Activated T-helper 1 cell treated with anti-CD3 and anti-CD28 coated beads, Interleukin-12 subunit alpha, Interleukin-12 subunit beta, Interleukin-2, Interleukin-4 antibody, amounts not matched to agents 30 ng/mL and 10 ng/mL and 1 ng/mL, durations not matched to agents 14 hours and 24 hours and 36 hours (primary cell): ENCODE measurements at regions not wholly inside any gene's neighbourhood (a gene's known extent, or its start where the extent isn't known, plus 50 kb on each side); places are given as distances from the start of the nearest gene placed in this dataset.

ENCODE experiments used
- DNase-seq: peaks from one replicate; pipeline ENCODE4 v3.0.0; 2021; ENCODE audit warnings: low spot score
- H3K27ac Mint-ChIP-seq: one replicate; pipeline ENCODE4 v1.8.0; 2021; ENCODE audit warnings: mild to moderate bottlenecking, mixed read lengths
- H3K27me3 Mint-ChIP-seq: one replicate; pipeline ENCODE4 v1.8.0; 2022; ENCODE audit warnings: mild to moderate bottlenecking, moderate library complexity, mixed read lengths; ENCODE audit not compliant: insufficient read depth
- H3K36me3 Mint-ChIP-seq: one replicate; pipeline ENCODE4 v1.8.0; 2021; ENCODE audit warnings: low read depth, mixed read lengths
- H3K4me1 Mint-ChIP-seq: one replicate; pipeline ENCODE4 v1.8.0; 2021; ENCODE audit warnings: low read depth, mixed read lengths
- H3K4me3 Mint-ChIP-seq: one replicate; pipeline ENCODE4 v1.8.0; 2021; ENCODE audit warnings: mild to moderate bottlenecking, moderate library complexity, mixed read lengths
- H3K9me3 Mint-ChIP-seq: one replicate; pipeline ENCODE4 v1.8.0; 2021; ENCODE audit warnings: mixed read lengths
- intact Hi-C: fragments of 100-400 bp; cut with micrococcal nuclease; formaldehyde crosslinking; loops from one replicate; pipeline ENCODE4 v1.15.1; 2024

DNA sequence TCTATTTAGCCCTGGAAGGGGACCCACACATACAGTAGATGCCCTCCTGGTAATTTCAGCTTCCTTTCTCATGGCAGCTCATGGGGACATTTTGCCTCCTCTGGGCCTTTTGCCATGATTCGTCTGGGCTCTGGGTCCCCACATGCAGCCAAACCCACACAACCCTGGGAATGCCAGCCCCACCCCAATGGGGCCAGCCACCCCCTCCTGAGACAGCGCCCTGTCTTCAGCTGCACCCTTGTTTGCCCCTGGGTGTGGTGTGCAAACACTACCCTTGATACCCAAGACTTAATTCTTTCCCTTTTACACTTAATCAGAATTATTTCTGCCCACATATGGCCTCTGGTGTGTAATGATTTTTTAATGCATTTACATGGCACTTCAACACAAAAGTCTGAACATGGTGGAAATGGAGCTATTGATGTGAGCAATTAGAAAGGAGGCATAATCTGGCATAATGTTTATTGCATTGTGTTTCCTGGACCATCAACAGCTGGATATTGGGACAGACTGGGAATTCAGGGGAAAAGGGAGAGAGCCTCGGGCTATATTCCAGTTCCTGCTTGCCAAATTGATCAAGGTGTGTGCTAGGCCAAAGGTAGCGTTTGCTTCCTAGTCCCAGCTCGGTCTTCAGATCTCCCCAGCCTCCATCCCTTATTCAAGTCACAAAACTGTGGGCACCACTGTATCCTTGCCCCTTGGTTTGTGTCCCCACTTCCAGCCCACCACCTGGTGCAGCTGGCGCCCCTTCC lies 85.0 kb upstream of the ANO1 start:
- Mint-ChIP-seq H3K36me3 (peaks cover 2% of the 10 kb centered on the region), H3K4me1 (no peaks in the 10 kb centered on the region), H3K4me3 (no peak overlapping the region), H3K27me3 (peaks cover 28% of the 10 kb centered on the region), H3K27ac (no peak overlapping the region), H3K9me3 (peaks cover 19% of the 10 kb centered on the region)
- intact Hi-C loops, result no loop called here
- no peak for DNase-seq

GRCh38 chr11:69994810-69995209 lies 83.3 kb upstream of the ANO1 start:
- Mint-ChIP-seq H3K36me3 (peaks cover 2% of the 10 kb centered on the region), H3K4me1 (peaks cover 2% of the 10 kb centered on the region), H3K4me3 (no peak overlapping the region), H3K27ac (no peak overlapping the region), H3K9me3 (peaks cover 22% of the 10 kb centered on the region), H3K27me3 (peaks cover 17% of the 10 kb centered on the region)
- no peak for DNase-seq
- intact Hi-C loops, result no loop called here

GRCh38 chr11:69995697-69996096 lies 82.4 kb upstream of the ANO1 start:
- intact Hi-C loops, result no loop called here
- DNase-seq, result no peak
- Mint-ChIP-seq H3K27me3 (peaks cover 12% of the 10 kb centered on the region), H3K27ac (no peak overlapping the region), H3K4me1 (peaks cover 11% of the 10 kb centered on the region), H3K4me3 (no peak overlapping the region), H3K9me3 (peaks cover 22% of the 10 kb centered on the region), H3K36me3 (peaks cover 2% of the 10 kb centered on the region)

- peaks cover 12% of the 10 kb centered on the region for H3K27me3 Mint-ChIP-seq
- peaks cover 2% of the 10 kb centered on the region for H3K36me3 Mint-ChIP-seq
- DNase-seq, result no peak
- no peak overlapping the region for H3K4me3 Mint-ChIP-seq
- intact Hi-C loops, result no loop called here
- peaks cover 22% of the 10 kb centered on the region for H3K9me3 Mint-ChIP-seq
- no peak overlapping the region for H3K27ac Mint-ChIP-seq
- H3K4me1 Mint-ChIP-seq, result peaks cover 14% of the 10 kb centered on the region
Observed at GRCh38 chr11:69996451-69996850, 81.7 kb upstream of the ANO1 start.

DNA sequence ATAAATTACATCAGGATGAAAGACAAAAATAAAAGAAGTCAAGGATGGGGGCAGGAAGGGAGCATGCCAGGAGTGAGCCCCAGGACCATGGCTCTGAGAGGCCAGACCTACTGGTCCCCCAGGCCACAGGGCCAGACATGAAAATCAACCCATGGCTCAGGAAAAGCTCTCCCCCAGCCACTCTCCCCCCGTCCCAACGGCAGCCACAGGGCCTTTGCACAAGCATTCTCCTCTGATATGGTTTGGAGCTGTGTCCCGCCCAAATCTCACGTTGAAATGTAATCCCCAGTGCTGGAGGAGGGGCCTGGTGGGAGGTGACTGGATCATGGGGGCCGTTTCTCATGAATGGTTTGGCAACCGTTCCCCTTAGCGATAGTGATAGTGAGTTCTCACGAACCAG lies 80.8 kb upstream of the ANO1 start:
- Mint-ChIP-seq H3K27ac (no peak overlapping the region), H3K4me3 (no peak overlapping the region), H3K27me3 (peaks cover 12% of the 10 kb centered on the region), H3K36me3 (peaks cover 2% of the 10 kb centered on the region), H3K4me1 (peaks cover 14% of the 10 kb centered on the region), H3K9me3 (peaks cover 22% of the 10 kb centered on the region)
- DNase-seq, result no peak
- intact Hi-C loops, result no loop called here

- no peak for DNase-seq
- Mint-ChIP-seq H3K9me3 (peaks cover 15% of the 10 kb centered on the region), H3K4me1 (peaks cover 21% of the 10 kb centered on the region), H3K36me3 (no peaks in the 10 kb centered on the region), H3K27ac (no peak overlapping the region), H3K4me3 (no peak overlapping the region), H3K27me3 (peaks cover 3% of the 10 kb centered on the region)
- intact Hi-C loops, result loop anchor here (10.0 kb wide), 1 partner anchor 315 kb away; no protein-coding TSS in a partner anchor
Observed at GRCh38 chr11:69999721-70000120, 78.4 kb upstream of the ANO1 start.

DNA sequence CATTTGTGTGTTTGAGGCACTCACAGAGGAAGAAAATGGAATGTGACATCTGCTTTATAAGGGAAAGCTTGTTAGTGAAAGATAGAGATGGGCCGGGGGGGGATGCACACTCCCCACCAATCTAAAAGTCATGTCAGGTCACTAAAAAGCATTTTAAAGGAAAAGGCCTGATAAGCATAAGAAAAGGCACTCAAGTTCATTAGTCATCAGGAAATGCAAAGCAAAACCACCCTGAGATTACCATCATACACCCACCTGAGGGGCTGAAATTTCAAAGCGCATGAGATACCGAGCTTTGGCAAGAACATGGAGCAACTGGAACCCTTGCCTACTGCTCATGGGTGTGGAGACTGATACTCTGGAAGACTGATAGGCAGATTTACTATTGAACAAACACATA lies 77.9 kb upstream of the ANO1 start:
- peaks cover 21% of the 10 kb centered on the region for H3K4me1 Mint-ChIP-seq
- intact Hi-C loops, result loop anchor here (10.0 kb wide), 1 partner anchor 315 kb away; no protein-coding TSS in a partner anchor
- no peaks in the 10 kb centered on the region for H3K36me3 Mint-ChIP-seq

GRCh38 chr11:70001246-70001645 lies 76.9 kb upstream of the ANO1 start:
- no peak for DNase-seq
- Mint-ChIP-seq H3K27me3 (peaks cover 3% of the 10 kb centered on the region), H3K9me3 (peaks cover 9% of the 10 kb centered on the region)

More for the DNA sequence above, 77.9 kb upstream of the ANO1 start:
- Mint-ChIP-seq H3K4me3 (no peak overlapping the region), H3K9me3 (peaks cover 13% of the 10 kb centered on the region), H3K27me3 (peaks cover 3% of the 10 kb centered on the region), H3K27ac (no peak overlapping the region)
- no peak for DNase-seq

DNA sequence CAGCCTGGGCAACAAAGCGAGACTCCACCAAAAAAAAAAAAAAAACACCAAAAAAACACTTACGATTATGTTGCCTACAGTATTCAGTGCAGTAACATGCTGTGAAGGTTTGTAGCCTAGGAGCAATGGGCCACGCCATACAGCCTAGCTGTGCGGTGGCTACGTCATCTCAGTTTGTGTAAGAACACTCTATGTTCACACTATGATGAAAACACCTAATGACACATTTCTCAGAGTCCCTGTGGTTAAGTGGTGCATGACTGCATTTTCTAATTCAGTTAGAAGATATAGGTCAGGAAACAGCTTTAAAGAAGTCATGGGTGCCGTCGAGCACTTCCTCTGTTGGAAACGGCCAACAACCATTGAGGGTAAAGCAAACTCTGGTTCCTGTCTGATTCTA lies 75.7 kb upstream of the ANO1 start:
- H3K27ac Mint-ChIP-seq, result peak overlapping the region; percentile 80
- peaks cover 21% of the 10 kb centered on the region for H3K4me1 Mint-ChIP-seq
- peak; percentile 54 for DNase-seq
- peaks cover 3% of the 10 kb centered on the region for H3K27me3 Mint-ChIP-seq
- peaks cover 6% of the 10 kb centered on the region for H3K9me3 Mint-ChIP-seq
- intact Hi-C loops, result loop anchor here (2.0 to 10.0 kb wide), 2 partner anchors 200 to 318 kb away; partner anchors contain the start of gene FADD
- no peaks in the 10 kb centered on the region for H3K36me3 Mint-ChIP-seq
- no peak overlapping the region for H3K4me3 Mint-ChIP-seq

More at GRCh38 chr11:70001246-70001645, 76.9 kb upstream of the ANO1 start:
- intact Hi-C loops, result loop anchor here (10.0 kb wide), 1 partner anchor 316 kb away; no protein-coding TSS in a partner anchor
- Mint-ChIP-seq H3K4me1 (peaks cover 21% of the 10 kb centered on the region), H3K36me3 (no peaks in the 10 kb centered on the region), H3K4me3 (no peak overlapping the region), H3K27ac (no peak overlapping the region)

GRCh38 chr11:70005107-70005818 lies 72.9 kb upstream of the ANO1 start:
- Mint-ChIP-seq H3K27me3 (no peaks in the 10 kb centered on the region), H3K36me3 (no peaks in the 10 kb centered on the region), H3K9me3 (no peaks in the 10 kb centered on the region), H3K4me3 (no peak overlapping the region), H3K27ac (no peak overlapping the region), H3K4me1 (peaks cover 14% of the 10 kb centered on the region)
- intact Hi-C loops, result loop anchor here (10.0 kb wide), 1 partner anchor 320 kb away; no protein-coding TSS in a partner anchor
- DNase-seq, result no peak

DNA sequence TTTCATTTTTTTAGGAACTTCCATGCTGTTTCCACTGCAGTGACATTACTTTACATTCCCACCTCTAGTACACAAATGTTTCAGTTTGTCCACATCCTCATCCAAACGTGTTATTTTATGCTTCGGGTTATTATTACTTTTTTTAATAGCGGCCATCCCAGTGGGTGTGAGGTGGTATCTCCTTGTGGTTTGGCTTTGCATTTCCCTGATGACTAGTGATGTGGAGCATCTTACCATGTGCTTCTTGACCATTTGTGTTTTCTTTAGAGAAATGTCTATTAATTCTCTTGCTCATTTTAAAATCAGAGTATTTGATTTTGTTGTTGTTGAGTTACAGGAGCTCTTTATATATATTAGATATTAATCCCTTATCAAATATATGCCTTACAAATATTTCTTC lies 70.3 kb upstream of the ANO1 start:
- Mint-ChIP-seq H3K4me1 (peaks cover 3% of the 10 kb centered on the region), H3K4me3 (no peak overlapping the region), H3K27ac (no peak overlapping the region), H3K9me3 (no peaks in the 10 kb centered on the region), H3K36me3 (no peaks in the 10 kb centered on the region), H3K27me3 (no peaks in the 10 kb centered on the region)
- DNase-seq, result no peak
- intact Hi-C loops, result loop anchor here (10.0 kb wide), 1 partner anchor 323 kb away; no protein-coding TSS in a partner anchor

DNA sequence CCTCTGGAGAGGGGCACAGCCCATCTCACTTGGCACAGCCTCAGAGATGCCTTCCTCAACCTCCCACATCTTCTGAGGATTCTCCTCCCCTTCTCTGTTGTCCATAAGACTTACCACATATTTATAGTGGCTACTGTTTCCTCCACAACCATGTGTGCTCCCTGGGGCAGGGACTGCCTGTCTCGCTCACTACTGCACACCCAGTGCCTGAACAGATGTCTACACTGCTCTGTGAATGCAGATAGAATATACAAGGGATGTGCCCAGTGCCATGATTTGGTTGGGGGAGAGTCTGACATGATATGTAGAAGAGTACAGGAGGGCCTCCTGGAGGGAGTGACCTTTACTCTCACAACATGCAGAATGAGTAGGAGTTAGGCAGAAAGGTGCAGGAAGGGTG lies 67.3 kb upstream of the ANO1 start:
- Mint-ChIP-seq H3K36me3 (no peaks in the 10 kb centered on the region), H3K27ac (no peak overlapping the region), H3K4me1 (no peaks in the 10 kb centered on the region), H3K4me3 (no peak overlapping the region), H3K27me3 (no peaks in the 10 kb centered on the region), H3K9me3 (no peaks in the 10 kb centered on the region)
- DNase-seq, result no peak
- intact Hi-C loops, result no loop called here

- H3K4me1 Mint-ChIP-seq, result no peaks in the 10 kb centered on the region
Observed at GRCh38 chr11:70012134-70012733, 65.9 kb upstream of the ANO1 start.

More at GRCh38 chr11:70012134-70012733, 65.9 kb upstream of the ANO1 start:
- H3K9me3 Mint-ChIP-seq, result no peaks in the 10 kb centered on the region
- intact Hi-C loops, result no loop called here
- H3K4me3 Mint-ChIP-seq, result no peak overlapping the region
- H3K27ac Mint-ChIP-seq, result no peak overlapping the region
- DNase-seq, result no peak
- no peaks in the 10 kb centered on the region for H3K27me3 Mint-ChIP-seq
- H3K36me3 Mint-ChIP-seq, result no peaks in the 10 kb centered on the region
